Prostate gland (tissue), 2 donors: ENCODE measurements at regions not wholly inside any gene's neighbourhood (a gene's known extent, or its start where the extent isn't known, plus 50 kb on each side); places are given as distances from the start of the nearest gene placed in this dataset.

Experiments used
- CTCF ChIP-seq, 4 experiments: fragments of 200-600 bp in 2 of 4; fragments of 450-650 bp in 2 of 4; sonication (generic) in 2 of 4; IDR thresholded peaks; 1 replicate in 3 of 4; 2 replicates in 1 of 4; pipeline ENCODE4 v1.5.1; 2016 to 2019; ENCODE audit warnings: antibody characterized with exemption in 4 of 4, mild to moderate bottlenecking in 2 of 4, moderate library complexity in 2 of 4
- POLR2A ChIP-seq: fragments of 450-650 bp; IDR thresholded peaks from one replicate; pipeline ENCODE4 v1.6.1; 2016; ENCODE audit warnings: antibody characterized with exemption, mild to moderate bottlenecking
- POLR2AphosphoS5 ChIP-seq: sonication (generic); formaldehyde crosslinking; IDR thresholded peaks from one replicate; pipeline ENCODE4 v1.6.1; 2017; ENCODE audit warnings: antibody characterized with exemption

GRCh38 chr13:47803131-47803530 is 197.9 kb downstream of the SUCLA2 start:
- TF ChIP-seq CTCF (IDR thresholded peaks at IDR 0.05) (no peak), POLR2AphosphoS5 (no peak), POLR2A (no peak)
